OCI-LY7 (cell line): ENCODE measurements at regions not wholly inside any gene's neighbourhood (a gene's known extent, or its start where the extent isn't known, plus 50 kb on each side); places are given as distances from the start of the nearest gene placed in this dataset.

Experiments
- BruUV-seq: library from RNA; stranded (reverse); fragments of 400-500 nt; replicated peaks from 2 replicates; lab custom pipeline; 2021; lab: Mats Ljungman, UMichigan
- CTCF ChIA-PET: fragments of 300-600 bp; sonication (Branson Sonifier 250); formaldehyde crosslinking; loops from one replicate; lab custom pipeline; 2022; ENCODE audit warnings: antibody characterized with exemption; ENCODE audit not compliant: unreplicated experiment; lab: Charles Lee
- POLR2A ChIA-PET: fragments of 300-600 bp; sonication (Branson Sonifier 250); formaldehyde crosslinking; loops from one replicate; lab custom pipeline; 2022; ENCODE audit warnings: antibody characterized with exemption; lab: Charles Lee
- DNase-seq: peaks from one replicate; pipeline ENCODE4 v3.0.0-alpha.2; 2015; ENCODE audit warnings: low spot score
- H2AFZ ChIP-seq: fragments of 200-600 bp; sonication (generic), shearing (Covaris generic); 2 replicates; pipeline ENCODE4 v1.6.1; 2014; ENCODE audit warnings: mild to moderate bottlenecking, antibody characterized with exemption, low read length, moderate library complexity
- H3K27ac ChIP-seq: fragments of 200-600 bp; sonication (generic); 2 replicates; pipeline ENCODE4 v1.5.1; 2014; ENCODE audit warnings: mixed run types, low read depth, mild to moderate bottlenecking, moderate library complexity, low read length, inconsistent platforms; ENCODE audit not compliant: poor library complexity, severe bottlenecking
- H3K36me3 ChIP-seq: fragments of 200-600 bp; sonication (generic); 2 replicates; pipeline ENCODE4 v1.6.1; 2014; ENCODE audit warnings: mild to moderate bottlenecking, antibody characterized with exemption, low read length, moderate library complexity, mixed read lengths; ENCODE audit not compliant: insufficient read depth
- H3K4me1 ChIP-seq: fragments of 200-600 bp; sonication (generic); 2 replicates; pipeline ENCODE4 v1.5.1; 2014; ENCODE audit warnings: mild to moderate bottlenecking, low read length; ENCODE audit not compliant: insufficient read depth, poor library complexity, severe bottlenecking
- H3K4me2 ChIP-seq: fragments of 200-600 bp; sonication (generic); 2 replicates; pipeline ENCODE4 v1.6.1; 2014; ENCODE audit warnings: mild to moderate bottlenecking, low read length
- H3K4me3 ChIP-seq: fragments of 200-600 bp; sonication (generic); 2 replicates; pipeline ENCODE4 v1.5.1; 2014; ENCODE audit warnings: mild to moderate bottlenecking, low read depth, low read length; ENCODE audit not compliant: poor library complexity, severe bottlenecking
- H3K79me2 ChIP-seq: fragments of 200-600 bp; sonication (generic); 2 replicates; pipeline ENCODE4 v1.6.1; 2016; ENCODE audit warnings: low read depth, mild to moderate bottlenecking, low read length, moderate library complexity, mixed read lengths; ENCODE audit not compliant: insufficient read depth
- H3K9me2 ChIP-seq: fragments of 200-600 bp; sonication (generic); 2 replicates; pipeline ENCODE4 v1.6.1; 2016; ENCODE audit warnings: mild to moderate bottlenecking, low read length, mixed read lengths; ENCODE audit not compliant: insufficient read depth
- H3K9me3 ChIP-seq: fragments of 200-600 bp; sonication (generic); 2 replicates; pipeline ENCODE4 v1.6.1; 2014; ENCODE audit warnings: mild to moderate bottlenecking, mixed run types, low read length, mixed read lengths
- H4K20me1 ChIP-seq: fragments of 200-600 bp; sonication (generic); 2 replicates; pipeline ENCODE4 v1.6.1; 2014; ENCODE audit warnings: mild to moderate bottlenecking, antibody characterized with exemption, low read length, moderate library complexity, mixed read lengths; ENCODE audit not compliant: insufficient read depth
- CTCF ChIP-seq: fragments of 200-600 bp; sonication (generic); conservative IDR thresholded peaks from 2 replicates; pipeline ENCODE4 v1.5.1; 2014; ENCODE audit warnings: mild to moderate bottlenecking, antibody characterized with exemption, low read length, moderate library complexity, mixed read lengths
- EZH2phosphoT487 ChIP-seq: fragments of 200-600 bp; sonication (generic); IDR thresholded peaks from 2 replicates; pipeline ENCODE4 v1.6.1; 2018; ENCODE audit warnings: low read depth, borderline replicate concordance, mild to moderate bottlenecking, mixed run types, antibody characterized with exemption, low read length, moderate library complexity, mixed read lengths
- intact Hi-C: fragments of 100-400 bp; cut with micrococcal nuclease; formaldehyde crosslinking; loops from one replicate; pipeline ENCODE4 v1.10.0; 2022; ENCODE audit not compliant: unreplicated experiment

DNA sequence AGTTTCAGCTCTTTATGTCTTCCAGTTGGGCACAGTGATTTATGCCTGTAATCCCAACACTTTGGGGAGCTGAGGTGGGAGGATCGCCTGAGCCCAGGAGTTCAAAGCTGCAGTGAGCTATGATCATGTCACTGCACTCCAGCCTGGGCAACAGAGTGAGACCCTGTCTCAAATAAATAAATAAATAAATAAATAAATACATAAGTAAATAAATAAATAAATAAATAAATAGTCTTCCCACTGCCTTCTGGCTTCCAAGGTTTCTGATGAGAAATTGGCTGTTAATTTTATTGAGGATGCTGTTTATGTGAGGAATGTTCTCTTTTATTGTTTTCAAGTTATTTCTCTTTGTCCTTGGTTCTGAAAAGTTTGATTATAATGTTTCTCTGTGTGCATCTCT, 1507.6 kb upstream of the GOT2 start:
- Histone ChIP-seq H3K4me2 (no peak overlapping the region), H3K4me3 (no peak overlapping the region), H3K79me2 (no peaks in the 10 kb centered on the region), H3K27ac (no peak overlapping the region), H3K4me1 (no peaks in the 10 kb centered on the region), H3K36me3 (no peaks in the 10 kb centered on the region), H3K9me3 (no peaks in the 10 kb centered on the region), H2AFZ (no peak overlapping the region), H3K9me2 (no peaks in the 10 kb centered on the region), H4K20me1 (no peaks in the 10 kb centered on the region)
- no TSS peak for BruUV-seq
- no peak for TF ChIP-seq EZH2phosphoT487
- no peak for TF ChIP-seq CTCF
- intact Hi-C loops, result no loop called here
- ChIA-PET CTCF (no interaction called here), POLR2A (no interaction called here)
- DNase-seq, result no peak

DNA sequence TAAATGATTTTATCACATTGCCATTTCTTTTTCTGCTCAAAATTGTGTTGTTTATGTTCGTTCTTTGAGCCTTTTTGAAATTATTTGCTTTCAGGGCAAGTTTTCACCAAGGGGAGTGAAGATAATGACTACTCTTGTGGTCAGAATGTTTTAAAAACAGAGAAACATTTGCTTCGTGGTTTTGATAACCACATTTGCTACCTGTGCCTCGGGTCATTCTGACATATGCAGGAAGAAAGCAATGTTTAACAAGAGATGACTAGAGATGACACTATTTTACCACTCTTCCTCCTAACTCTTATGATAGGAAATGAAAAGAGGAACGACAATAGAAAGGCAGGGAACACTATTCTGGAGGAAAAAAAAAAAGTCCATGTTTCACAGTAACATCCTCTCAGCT, 1496.5 kb upstream of the GOT2 start:
- Histone ChIP-seq H3K9me3 (no peaks in the 10 kb centered on the region), H3K27ac (no peak overlapping the region), H3K9me2 (no peaks in the 10 kb centered on the region), H2AFZ (no peak overlapping the region), H4K20me1 (no peaks in the 10 kb centered on the region), H3K36me3 (no peaks in the 10 kb centered on the region), H3K4me1 (no peaks in the 10 kb centered on the region), H3K4me3 (no peak overlapping the region), H3K79me2 (no peaks in the 10 kb centered on the region), H3K4me2 (no peak overlapping the region)
- TF ChIP-seq EZH2phosphoT487 (no peak), CTCF (no peak)
- POLR2A ChIA-PET, result no interaction called here
- CTCF ChIA-PET, result no interaction called here
- DNase-seq, result no peak
- intact Hi-C loops, result no loop called here
- no TSS peak for BruUV-seq

- CTCF ChIA-PET, result no interaction called here
- DNase-seq, result no peak
- no peaks in the 10 kb centered on the region for H3K36me3 ChIP-seq
- POLR2A ChIA-PET, result no interaction called here
- no peak overlapping the region for H3K4me2 ChIP-seq
- H2AFZ ChIP-seq, result no peak overlapping the region
- no peaks in the 10 kb centered on the region for H3K79me2 ChIP-seq
- no peaks in the 10 kb centered on the region for H4K20me1 ChIP-seq
- BruUV-seq, result no TSS peak
- intact Hi-C loops, result no loop called here
- no peak overlapping the region for H3K4me3 ChIP-seq
- no peaks in the 10 kb centered on the region for H3K9me3 ChIP-seq
- no peaks in the 10 kb centered on the region for H3K9me2 ChIP-seq
- no peak for TF ChIP-seq EZH2phosphoT487
- no peak for TF ChIP-seq CTCF
- no peaks in the 10 kb centered on the region for H3K4me1 ChIP-seq
- no peak overlapping the region for H3K27ac ChIP-seq
These were observed 1491.4 kb upstream of the GOT2 start for GRCh38 chr16:60225541-60225940.
